IPS-20b (cell line): ENCODE measurements at regions not wholly inside any gene's neighbourhood (a gene's known extent, or its start where the extent isn't known, plus 50 kb on each side); places are given as distances from the start of the nearest gene placed in this dataset.

Experiments used
- H3K27ac ChIP-seq: one replicate; pipeline ENCODE4 v1.5.1; 2013; ENCODE audit warnings: low read length
- H3K27me3 ChIP-seq: 2 replicates; pipeline ENCODE4 v1.6.1; 2013; ENCODE audit warnings: mild to moderate bottlenecking, low read length, inconsistent platforms; ENCODE audit not compliant: insufficient read depth
- H3K36me3 ChIP-seq: 2 replicates; pipeline ENCODE4 v1.6.1; 2013; ENCODE audit warnings: low read depth, mild to moderate bottlenecking, inconsistent platforms, low read length, moderate library complexity; ENCODE audit not compliant: insufficient read depth
- H3K4me1 ChIP-seq: 2 replicates; pipeline ENCODE4 v1.6.1; 2013; ENCODE audit warnings: mild to moderate bottlenecking, control low read depth, inconsistent platforms, low read length, moderate library complexity; ENCODE audit not compliant: insufficient read depth
- H3K4me3 ChIP-seq: 2 replicates; pipeline ENCODE4 v1.5.1; 2013; ENCODE audit warnings: mild to moderate bottlenecking, low read length, inconsistent platforms
- H3K9ac ChIP-seq: 2 replicates; pipeline ENCODE4 v1.6.1; 2013; ENCODE audit warnings: low read depth, mild to moderate bottlenecking, inconsistent platforms, low read length, moderate library complexity
- H3K9me3 ChIP-seq: 2 replicates; pipeline ENCODE4 v1.6.1; 2013; ENCODE audit warnings: mild to moderate bottlenecking, low read depth, low read length, inconsistent platforms; ENCODE audit not compliant: insufficient read depth

DNA sequence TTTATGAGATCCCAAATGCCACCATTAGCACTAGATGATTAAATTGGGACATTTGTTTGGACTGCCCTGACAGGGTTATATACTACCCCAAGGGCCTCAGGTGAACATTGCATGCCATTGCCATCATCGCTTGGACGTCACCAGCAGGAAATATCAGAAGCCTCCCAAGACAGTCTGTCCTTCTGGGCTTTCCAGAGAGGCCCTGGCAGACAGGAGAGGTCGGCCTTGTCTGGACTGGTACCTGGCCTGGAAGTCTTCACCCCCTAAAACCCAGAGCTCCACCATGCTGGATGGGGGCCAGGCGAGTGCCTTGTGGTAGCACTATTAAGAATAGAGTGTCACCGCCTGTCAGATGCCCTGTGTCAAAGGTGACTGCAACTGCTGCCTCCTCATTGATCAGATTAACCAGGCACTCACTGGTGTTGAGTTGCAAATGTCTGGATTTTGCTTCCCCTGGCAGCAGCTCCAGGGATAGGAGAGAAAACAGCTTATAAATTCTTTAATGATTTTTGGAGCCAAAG, 324.1 kb upstream of the RASGRP1 start:
- Histone ChIP-seq H3K27ac (no peak overlapping the region), H3K36me3 (no peaks in the 10 kb centered on the region), H3K9ac (no peak overlapping the region), H3K4me1 (no peaks in the 10 kb centered on the region), H3K9me3 (no peaks in the 10 kb centered on the region), H3K27me3 (no peaks in the 10 kb centered on the region), H3K4me3 (no peak overlapping the region)

DNA sequence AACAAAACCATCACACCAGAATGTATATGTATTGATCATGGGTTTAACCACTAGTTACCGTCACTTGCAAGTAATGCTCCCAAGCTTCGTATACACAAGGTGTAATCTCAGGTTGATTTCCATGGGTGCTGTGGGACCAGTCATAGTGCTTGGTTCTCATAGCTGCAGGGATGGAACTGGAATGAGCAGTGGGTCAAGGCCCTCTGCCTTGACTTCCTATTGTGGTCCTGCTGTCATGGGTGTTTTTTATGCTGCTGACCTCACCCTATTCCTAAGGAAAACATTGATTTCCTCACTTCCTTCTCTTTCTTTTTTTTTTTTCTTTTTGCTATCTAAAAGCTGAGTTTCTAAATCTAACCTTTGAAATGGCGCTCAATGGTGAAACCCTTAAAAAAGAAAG, 325.6 kb upstream of the RASGRP1 start:
- no peak overlapping the region for H3K27ac ChIP-seq
- no peaks in the 10 kb centered on the region for H3K27me3 ChIP-seq
- no peaks in the 10 kb centered on the region for H3K9me3 ChIP-seq
- H3K36me3 ChIP-seq: no peaks in the 10 kb centered on the region
- no peak overlapping the region for H3K9ac ChIP-seq
- H3K4me3 ChIP-seq: no peak overlapping the region
- no peaks in the 10 kb centered on the region for H3K4me1 ChIP-seq

DNA sequence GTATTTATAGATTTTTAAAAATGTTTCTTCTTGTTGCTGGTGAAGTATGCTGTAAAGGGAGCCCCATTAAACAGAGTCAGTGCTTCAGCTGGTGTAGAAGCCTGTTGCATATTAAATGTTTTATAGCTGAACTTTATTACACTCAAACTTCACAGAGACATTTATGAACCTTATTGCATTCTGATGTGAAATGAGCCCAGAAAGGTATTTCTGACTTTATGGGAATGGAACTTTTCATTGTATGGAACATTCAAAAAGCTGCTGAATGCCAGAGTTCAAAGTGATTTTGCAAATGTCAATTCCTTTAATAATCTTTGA, 329.3 kb upstream of the RASGRP1 start:
- H3K9ac ChIP-seq: no peak overlapping the region
- no peaks in the 10 kb centered on the region for H3K27me3 ChIP-seq
- H3K36me3 ChIP-seq: no peaks in the 10 kb centered on the region
- H3K4me3 ChIP-seq: no peak overlapping the region
- no peaks in the 10 kb centered on the region for H3K9me3 ChIP-seq
- no peaks in the 10 kb centered on the region for H3K4me1 ChIP-seq
- H3K27ac ChIP-seq: no peak overlapping the region

DNA sequence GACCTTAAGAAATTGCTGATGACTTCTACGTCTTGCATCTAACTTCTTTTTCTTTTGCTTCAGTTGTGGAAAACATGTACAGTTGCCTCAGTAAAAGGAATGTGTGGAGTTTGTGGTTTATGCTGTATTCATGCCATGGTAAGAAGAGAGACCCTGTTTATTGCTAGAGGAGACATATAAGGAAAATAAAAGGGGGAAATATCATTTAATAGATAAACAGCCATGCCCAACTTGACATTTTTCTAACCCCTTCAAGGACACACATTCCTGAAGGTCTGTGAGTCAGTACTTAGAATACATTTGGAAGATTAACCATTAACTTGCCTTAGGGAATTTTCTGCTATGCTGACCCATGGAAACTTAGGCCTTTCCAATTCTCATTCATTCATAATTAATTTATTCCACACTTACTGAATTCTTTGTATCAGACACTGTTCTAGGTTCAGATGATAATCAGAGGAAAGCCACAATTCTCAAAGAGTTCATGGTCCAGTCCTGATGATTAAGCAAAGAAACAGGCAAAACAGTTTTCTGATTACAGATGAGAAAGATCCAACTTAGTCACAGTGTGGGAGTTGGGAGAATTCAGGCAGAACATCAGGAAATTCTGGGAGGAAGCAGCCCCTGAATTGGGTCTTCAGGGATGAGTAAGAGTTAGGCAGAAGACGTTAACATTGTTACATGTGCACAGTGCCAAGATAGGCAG, 329.8 kb upstream of the RASGRP1 start:
- Histone ChIP-seq H3K27ac (no peak overlapping the region), H3K4me3 (no peak overlapping the region)

DNA sequence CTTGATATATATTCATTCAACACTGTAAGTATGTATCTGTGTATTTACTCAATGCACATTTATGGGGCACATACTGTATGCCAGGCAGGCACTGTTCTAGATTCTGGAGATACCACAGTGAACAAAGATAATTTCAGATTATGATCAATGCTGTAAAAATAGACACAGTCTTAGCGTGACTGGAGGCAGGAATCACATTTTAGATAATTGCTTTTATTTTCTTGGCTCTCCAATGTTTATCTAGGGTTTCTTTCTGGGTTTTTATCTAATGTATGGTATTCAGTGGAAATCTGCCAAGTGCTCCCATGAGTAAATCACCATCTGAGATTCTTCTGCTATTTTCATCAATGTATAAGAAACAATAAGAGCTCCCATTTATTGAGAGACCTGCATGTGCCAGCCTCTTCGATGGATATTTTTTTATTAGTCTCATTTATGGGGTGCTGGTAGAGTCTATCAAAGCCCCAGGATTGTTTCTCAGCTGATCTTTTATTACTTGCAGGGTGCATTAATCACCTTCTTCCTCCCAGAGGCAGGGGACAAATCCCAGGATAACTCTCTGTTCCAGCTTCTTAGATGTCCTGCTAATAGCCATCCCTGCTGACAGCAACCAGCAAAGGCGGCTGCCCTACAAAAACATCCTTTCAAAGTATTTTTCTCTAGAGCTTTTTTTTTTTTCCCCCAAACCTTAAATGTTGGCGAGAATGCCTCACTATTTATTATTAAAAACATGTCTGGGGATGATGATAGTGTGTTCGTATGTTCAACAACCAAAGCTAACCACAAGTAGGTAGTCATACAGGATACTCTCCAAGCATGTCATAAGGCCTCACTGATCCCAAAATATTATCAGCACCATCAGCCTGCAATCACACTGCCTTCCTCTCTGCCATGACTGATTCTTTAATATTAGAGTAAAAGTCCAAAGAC, 331.0 kb upstream of the RASGRP1 start:
- H3K9ac ChIP-seq: no peak overlapping the region
- no peaks in the 10 kb centered on the region for H3K4me1 ChIP-seq
- no peak overlapping the region for H3K27ac ChIP-seq

More for the DNA sequence above, 329.8 kb upstream of the RASGRP1 start:
- Histone ChIP-seq H3K4me1 (no peaks in the 10 kb centered on the region), H3K27me3 (no peaks in the 10 kb centered on the region), H3K9ac (no peak overlapping the region), H3K9me3 (no peaks in the 10 kb centered on the region), H3K36me3 (no peaks in the 10 kb centered on the region)

DNA sequence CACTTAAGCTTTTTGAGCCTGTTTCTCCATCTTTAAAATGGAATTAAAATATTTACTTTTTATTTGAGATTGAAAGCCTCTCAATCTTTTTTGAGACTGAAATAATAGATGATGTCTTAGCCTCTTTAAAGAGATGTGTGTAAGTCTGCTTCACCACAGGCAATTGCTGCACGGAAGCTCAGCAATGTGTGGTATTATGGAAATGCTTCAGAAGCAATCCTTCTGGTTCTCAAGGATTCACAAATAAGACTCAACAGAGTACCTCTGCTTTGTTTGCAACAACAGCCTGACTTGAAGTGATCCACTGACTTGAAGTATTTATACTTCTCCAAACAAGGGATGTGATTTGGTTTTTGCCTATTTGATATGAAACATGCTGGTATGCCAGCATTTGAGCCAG, 332.0 kb upstream of the RASGRP1 start:
- no peak overlapping the region for H3K27ac ChIP-seq
- H3K9ac ChIP-seq: no peak overlapping the region
- no peaks in the 10 kb centered on the region for H3K27me3 ChIP-seq
- H3K36me3 ChIP-seq: no peaks in the 10 kb centered on the region
- H3K9me3 ChIP-seq: no peaks in the 10 kb centered on the region
- no peak overlapping the region for H3K4me3 ChIP-seq
- H3K4me1 ChIP-seq: no peaks in the 10 kb centered on the region

More for the DNA sequence above, 331.0 kb upstream of the RASGRP1 start:
- no peaks in the 10 kb centered on the region for H3K27me3 ChIP-seq
- no peaks in the 10 kb centered on the region for H3K36me3 ChIP-seq
- H3K9me3 ChIP-seq: no peaks in the 10 kb centered on the region
- no peak overlapping the region for H3K4me3 ChIP-seq

DNA sequence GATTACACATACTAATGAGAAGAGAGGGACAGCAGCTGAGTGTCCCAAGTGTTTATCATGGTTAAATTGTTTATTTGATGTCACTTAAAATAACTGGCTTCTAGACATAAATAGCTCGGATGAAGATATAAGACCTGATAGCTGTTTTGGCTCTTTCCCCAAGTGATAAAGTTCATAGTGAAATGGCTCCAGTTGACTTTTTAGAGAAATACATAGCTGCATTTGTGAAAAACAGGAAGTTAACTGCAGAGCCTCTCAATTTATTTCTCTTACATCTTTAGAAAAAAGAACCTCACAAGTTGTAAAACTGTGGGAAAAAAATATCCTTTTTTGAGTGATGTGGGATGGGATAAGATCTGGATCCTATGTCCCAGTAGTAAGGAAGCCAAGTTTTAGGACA, 332.9 kb upstream of the RASGRP1 start:
- no peaks in the 10 kb centered on the region for H3K36me3 ChIP-seq
- no peak overlapping the region for H3K27ac ChIP-seq
- H3K4me1 ChIP-seq: no peaks in the 10 kb centered on the region

DNA sequence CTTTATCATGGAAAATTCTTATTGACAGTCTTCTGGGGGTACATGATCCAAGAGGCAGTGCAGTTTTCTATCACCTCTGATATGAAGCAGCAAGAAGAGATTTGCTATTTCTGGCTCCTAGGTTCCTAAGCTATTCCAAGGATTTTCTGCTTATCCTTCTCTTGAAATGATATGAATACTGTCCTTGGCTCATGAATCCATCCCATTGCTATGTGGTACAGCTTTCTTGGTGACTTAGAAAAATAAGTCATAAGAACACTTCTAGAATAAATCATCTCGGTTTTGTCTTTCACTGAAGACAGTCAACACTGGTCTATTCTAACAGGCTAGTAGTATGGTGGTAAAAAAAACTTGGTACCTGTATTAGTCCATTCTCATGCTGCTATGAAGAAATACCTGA, 333.6 kb upstream of the RASGRP1 start:
- H3K4me1 ChIP-seq: no peaks in the 10 kb centered on the region
- H3K27ac ChIP-seq: no peak overlapping the region
- H3K36me3 ChIP-seq: no peaks in the 10 kb centered on the region
- no peak overlapping the region for H3K9ac ChIP-seq
- H3K9me3 ChIP-seq: no peaks in the 10 kb centered on the region
- H3K4me3 ChIP-seq: no peak overlapping the region
- H3K27me3 ChIP-seq: no peaks in the 10 kb centered on the region

More for the DNA sequence above, 332.9 kb upstream of the RASGRP1 start:
- no peaks in the 10 kb centered on the region for H3K27me3 ChIP-seq
- H3K9ac ChIP-seq: no peak overlapping the region
- H3K9me3 ChIP-seq: no peaks in the 10 kb centered on the region
- H3K4me3 ChIP-seq: no peak overlapping the region

DNA sequence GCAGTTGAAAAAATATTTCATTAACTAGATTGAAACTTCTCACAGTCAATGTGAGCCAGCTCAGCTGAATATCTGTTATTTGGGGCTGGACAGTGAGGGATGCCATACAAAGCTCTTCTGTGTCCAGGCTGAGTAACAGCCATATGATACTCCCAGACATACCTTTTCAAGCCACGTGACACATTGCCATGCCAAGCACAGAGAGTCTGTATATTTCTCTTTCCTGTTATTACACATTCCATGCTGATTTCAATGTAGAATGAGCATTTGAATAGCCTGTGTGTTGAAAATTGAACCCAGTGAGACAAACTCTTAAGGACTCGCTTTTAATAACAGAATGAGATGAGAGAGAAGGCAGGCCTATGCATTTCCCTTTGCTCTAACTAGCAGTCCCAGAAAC, 334.7 kb upstream of the RASGRP1 start:
- Histone ChIP-seq H3K36me3 (no peaks in the 10 kb centered on the region), H3K4me3 (no peak overlapping the region), H3K4me1 (no peaks in the 10 kb centered on the region), H3K27me3 (no peaks in the 10 kb centered on the region), H3K27ac (no peak overlapping the region), H3K9ac (no peak overlapping the region), H3K9me3 (no peaks in the 10 kb centered on the region)

DNA sequence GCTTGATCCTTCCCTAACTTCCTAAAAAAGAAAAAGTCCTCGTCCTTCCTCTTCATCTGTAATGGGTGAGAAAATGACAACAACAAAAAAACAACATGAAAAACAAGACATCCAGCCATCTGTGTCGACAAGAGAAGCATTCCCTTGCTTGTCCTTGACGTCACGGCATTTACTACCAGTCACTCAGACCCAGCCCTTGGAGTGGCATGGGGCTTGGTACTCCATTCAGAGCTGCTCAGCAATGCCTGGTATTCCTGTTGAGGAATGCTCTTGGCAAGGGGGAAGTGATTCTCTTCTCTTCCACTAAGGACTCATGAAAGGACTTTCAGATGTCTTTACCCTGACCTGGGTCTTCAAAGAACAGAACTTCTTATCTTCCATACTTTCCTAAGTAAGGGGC, 339.7 kb upstream of the RASGRP1 start:
- no peaks in the 10 kb centered on the region; the same call in 1 of the 2 replicates for H3K9me3 ChIP-seq
- H3K27ac ChIP-seq: no peak overlapping the region
- H3K9ac ChIP-seq: no peak overlapping the region
- peaks cover 5% of the 10 kb centered on the region; the same call in 1 of the 2 replicates for H3K4me1 ChIP-seq
- no peaks in the 10 kb centered on the region for H3K27me3 ChIP-seq
- H3K36me3 ChIP-seq: no peaks in the 10 kb centered on the region
- no peak overlapping the region for H3K4me3 ChIP-seq

DNA sequence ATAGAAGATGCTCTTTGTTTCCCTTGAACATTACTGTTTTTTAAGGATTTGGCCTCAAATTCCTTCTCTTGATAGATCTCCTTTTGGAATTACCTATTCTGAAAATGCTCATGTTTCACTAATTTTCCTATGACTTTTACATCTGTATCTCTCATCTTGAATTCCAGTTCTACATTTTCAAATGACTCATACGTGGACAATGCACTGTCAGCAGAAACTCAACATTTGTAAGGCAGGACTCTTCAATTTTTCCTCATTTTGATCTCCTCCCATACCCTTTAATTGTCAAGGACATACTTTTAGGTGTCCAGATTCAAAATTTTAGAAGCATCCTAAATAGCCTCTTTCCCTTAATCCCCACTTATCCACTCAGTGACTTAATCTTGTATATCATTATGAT, 341.0 kb upstream of the RASGRP1 start:
- Histone ChIP-seq H3K9ac (no peak overlapping the region), H3K27ac (no peak overlapping the region), H3K9me3 (no peaks in the 10 kb centered on the region; the same call in 1 of the 2 replicates), H3K4me3 (no peak overlapping the region), H3K36me3 (no peaks in the 10 kb centered on the region), H3K27me3 (no peaks in the 10 kb centered on the region), H3K4me1 (peaks cover 14% of the 10 kb centered on the region; the same call in 1 of the 2 replicates)

DNA sequence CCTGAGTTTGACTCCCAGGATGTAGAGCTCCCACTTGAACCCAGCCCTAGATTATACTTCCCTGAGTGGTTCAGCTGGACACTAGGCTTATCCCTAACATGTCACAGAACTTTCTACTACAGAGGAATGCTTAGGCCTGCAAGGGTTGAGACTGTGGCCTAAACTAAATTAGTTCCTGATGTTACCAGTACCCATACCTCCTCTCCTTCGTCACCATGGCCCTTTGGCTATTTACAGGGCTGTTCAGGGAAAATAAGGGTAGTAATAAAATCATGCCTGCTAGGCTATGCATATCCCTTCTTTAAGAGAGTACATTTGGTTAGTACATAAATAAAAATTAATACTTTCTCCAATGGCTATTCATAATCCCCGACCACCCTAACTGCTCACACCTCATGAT, 356.4 kb upstream of the RASGRP1 start:
- H3K9ac ChIP-seq: no peak overlapping the region
- H3K36me3 ChIP-seq: no peaks in the 10 kb centered on the region
- H3K4me1 ChIP-seq: no peaks in the 10 kb centered on the region
- no peaks in the 10 kb centered on the region for H3K9me3 ChIP-seq
- no peak overlapping the region for H3K4me3 ChIP-seq
- H3K27ac ChIP-seq: no peak overlapping the region
- H3K27me3 ChIP-seq: no peaks in the 10 kb centered on the region
